Skeletal muscle tissue (tissue), 3 donors: ENCODE measurements at regions not wholly inside any gene's neighbourhood (a gene's known extent, or its start where the extent isn't known, plus 50 kb on each side); places are given as distances from the start of the nearest gene placed in this dataset.

ENCODE experiments used
- H3K27ac ChIP-seq: one replicate; pipeline ENCODE4 v1.7.0; 2013; ENCODE audit warnings: mild to moderate bottlenecking, low read depth, low read length, inconsistent platforms
- H3K27me3 ChIP-seq, 3 donors: one replicate each; pipeline ENCODE4 v1.7.0; 2013; ENCODE audit warnings: low read length in 3 of 3; ENCODE audit not compliant: control insufficient read depth in 3 of 3, insufficient read depth in 3 of 3
- H3K36me3 ChIP-seq, 3 donors: one replicate each; pipeline ENCODE4 v1.7.0; 2013; ENCODE audit warnings: low read length in 3 of 3; ENCODE audit not compliant: control insufficient read depth in 3 of 3, insufficient read depth in 3 of 3
- H3K4me1 ChIP-seq, 3 donors: one replicate each; pipeline ENCODE4 v1.7.0; 2013; ENCODE audit warnings: low read length in 3 of 3, mild to moderate bottlenecking in 3 of 3; ENCODE audit not compliant: control insufficient read depth in 3 of 3, insufficient read depth in 3 of 3
- H3K4me3 ChIP-seq, 3 donors: one replicate each; pipeline ENCODE4 v1.7.0; 2013; ENCODE audit warnings: low read length in 3 of 3
- H3K9ac ChIP-seq, 3 donors: one replicate each; pipeline ENCODE4 v1.7.0; 2013; ENCODE audit warnings: low read length in 3 of 3, mild to moderate bottlenecking in 3 of 3, moderate library complexity in 2 of 3, low read depth in 1 of 3
- H3K9me3 ChIP-seq, 3 donors: one replicate each; pipeline ENCODE4 v1.7.0; 2013; ENCODE audit warnings: low read length in 3 of 3; ENCODE audit not compliant: control insufficient read depth in 3 of 3
- donor health status: Osteomylitis.

DNA sequence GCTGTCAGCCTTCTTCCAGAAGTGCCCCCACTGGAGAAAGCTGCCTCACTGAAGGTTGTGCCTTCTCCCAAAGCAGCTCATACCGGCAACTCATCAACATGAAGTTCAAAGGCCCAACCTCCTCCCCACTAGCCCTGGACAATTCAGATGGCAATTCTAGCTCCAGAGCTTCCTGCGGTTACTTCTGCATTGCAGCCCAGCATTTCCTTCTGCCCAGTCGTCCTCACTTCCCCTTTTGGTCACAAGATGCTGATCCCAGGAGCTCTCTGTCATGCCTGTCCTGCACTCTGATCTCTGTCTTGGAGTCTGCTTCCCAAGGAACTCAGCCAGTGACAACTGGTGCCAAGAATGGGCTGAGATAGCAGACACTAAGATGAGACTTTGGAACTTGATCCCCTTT is 178.2 kb upstream of the SOX9 start:
- Histone ChIP-seq H3K9me3 (no peaks in the 10 kb centered on the region), H3K4me3 (no peak overlapping the region), H3K4me1 (peaks cover 0 to 4% (median 4%) of the 10 kb centered on the region in 3 donors), H3K9ac (no peak overlapping the region), H3K27ac (no peak overlapping the region), H3K27me3 (no peaks in the 10 kb centered on the region), H3K36me3 (no peaks in the 10 kb centered on the region)

DNA sequence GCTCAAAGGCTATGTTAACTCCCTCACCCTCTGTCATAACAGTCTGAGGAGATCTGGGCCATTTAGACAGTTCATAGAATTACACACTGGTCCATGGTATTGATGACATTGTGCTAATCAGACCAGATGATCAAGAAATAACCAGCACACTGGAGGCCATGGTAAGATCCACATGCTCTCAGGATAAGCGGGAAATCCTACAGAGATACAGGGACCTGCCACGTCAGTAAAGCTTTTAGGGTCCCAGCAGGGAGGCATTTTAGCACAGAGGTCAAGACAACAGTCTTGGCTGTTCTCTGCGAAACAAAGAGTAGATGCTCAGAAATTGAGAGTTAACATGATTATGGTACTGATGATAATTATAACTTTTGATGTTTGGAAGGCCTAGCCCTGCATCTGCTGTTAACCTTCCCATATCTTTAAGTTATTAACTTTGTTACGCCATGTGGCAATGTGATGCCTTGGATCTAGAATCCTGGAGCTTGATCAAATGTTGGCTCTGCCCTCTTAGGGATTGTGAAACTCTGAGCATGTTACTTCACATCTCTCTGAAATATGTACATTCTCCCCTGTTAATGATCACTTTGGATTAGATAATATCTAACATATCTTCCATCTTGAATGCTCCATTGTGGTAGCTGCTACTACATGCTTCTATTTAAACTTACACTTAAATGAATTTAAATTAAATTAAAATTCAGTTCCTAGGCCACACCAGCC is 172.0 kb upstream of the SOX9 start:
- no peaks in the 10 kb centered on the region for H3K36me3 ChIP-seq
- no peaks in the 10 kb centered on the region for H3K27me3 ChIP-seq
- H3K4me3 ChIP-seq = no peak overlapping the region
- no peak overlapping the region for H3K27ac ChIP-seq
- H3K4me1 ChIP-seq = no peaks in the 10 kb centered on the region
- H3K9me3 ChIP-seq = no peaks in the 10 kb centered on the region
- H3K9ac ChIP-seq = no peak overlapping the region

DNA sequence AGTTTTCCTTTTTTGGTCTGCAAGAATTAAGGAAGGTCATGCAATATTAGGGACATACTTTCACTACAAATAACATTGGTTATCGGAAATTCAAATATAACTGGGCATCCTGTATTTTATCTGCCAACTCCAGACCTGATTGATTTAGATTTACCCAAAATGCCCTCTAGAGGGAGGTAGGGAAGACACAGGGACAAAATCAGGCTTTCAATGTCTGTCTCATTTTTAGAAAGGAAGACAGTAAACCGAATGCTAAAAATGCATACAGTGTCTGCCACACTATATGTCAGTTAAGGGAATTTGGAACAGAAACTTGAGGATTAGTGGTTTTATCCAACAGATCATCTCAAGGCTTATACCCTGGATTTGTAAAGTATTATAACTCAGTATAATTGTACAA is 161.7 kb upstream of the SOX9 start:
- no peaks in the 10 kb centered on the region for H3K4me1 ChIP-seq
- no peak overlapping the region for H3K4me3 ChIP-seq
- H3K9me3 ChIP-seq = no peaks in the 10 kb centered on the region
- no peaks in the 10 kb centered on the region for H3K27me3 ChIP-seq
- no peaks in the 10 kb centered on the region for H3K36me3 ChIP-seq
- H3K9ac ChIP-seq = no peak overlapping the region
- H3K27ac ChIP-seq = no peak overlapping the region

DNA sequence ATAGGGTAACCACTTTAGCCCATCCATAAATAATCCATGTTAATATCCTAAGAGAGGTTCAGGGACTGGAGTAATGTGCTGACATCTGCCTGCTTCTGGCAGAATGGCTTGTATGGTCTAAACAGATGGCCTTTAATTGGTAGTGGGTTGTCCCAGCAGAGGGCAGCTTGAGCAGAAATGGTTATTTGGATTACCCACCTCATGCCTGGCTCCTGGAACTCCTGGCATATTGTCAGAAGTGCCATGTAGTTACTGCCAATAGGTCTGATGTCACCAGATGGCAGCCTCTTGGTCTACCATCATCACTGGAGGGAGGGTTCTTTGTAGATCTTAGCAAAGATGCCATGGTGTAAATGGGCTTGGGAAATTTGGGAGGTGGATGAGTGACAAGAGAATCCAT is 157.5 kb upstream of the SOX9 start:
- no peaks in the 10 kb centered on the region for H3K9me3 ChIP-seq
- H3K27ac ChIP-seq = no peak overlapping the region
- no peaks in the 10 kb centered on the region for H3K36me3 ChIP-seq
- no peaks in the 10 kb centered on the region for H3K27me3 ChIP-seq
- no peak overlapping the region for H3K4me3 ChIP-seq
- no peak overlapping the region for H3K9ac ChIP-seq
- peaks cover 10 to 17% (median 11%) of the 10 kb centered on the region in 3 donors for H3K4me1 ChIP-seq

DNA sequence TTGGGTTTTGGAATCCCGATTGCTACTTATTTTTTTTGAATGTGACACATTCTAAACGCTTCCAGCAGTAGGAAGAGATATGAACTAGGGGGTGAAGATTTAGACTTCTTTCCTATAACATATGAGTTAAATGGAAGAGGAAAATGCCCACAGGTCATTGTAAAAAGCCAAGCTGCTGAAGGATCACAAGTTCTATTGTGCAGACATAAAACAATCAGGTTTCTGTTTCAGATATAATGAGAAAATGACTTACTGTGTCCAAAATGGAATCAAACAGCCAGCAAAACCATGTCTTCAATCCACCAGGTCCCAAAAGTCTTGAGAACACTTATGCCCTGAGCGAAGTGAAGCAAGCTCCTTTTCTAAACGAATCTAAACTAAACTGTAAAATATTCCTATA is 157.0 kb upstream of the SOX9 start:
- no peak overlapping the region for H3K9ac ChIP-seq
- no peaks in the 10 kb centered on the region for H3K9me3 ChIP-seq
- no peaks in the 10 kb centered on the region for H3K36me3 ChIP-seq
- H3K4me1 ChIP-seq = peaks cover 10 to 17% (median 11%) of the 10 kb centered on the region in 3 donors
- H3K27ac ChIP-seq = no peak overlapping the region
- H3K27me3 ChIP-seq = no peaks in the 10 kb centered on the region
- no peak overlapping the region for H3K4me3 ChIP-seq

DNA sequence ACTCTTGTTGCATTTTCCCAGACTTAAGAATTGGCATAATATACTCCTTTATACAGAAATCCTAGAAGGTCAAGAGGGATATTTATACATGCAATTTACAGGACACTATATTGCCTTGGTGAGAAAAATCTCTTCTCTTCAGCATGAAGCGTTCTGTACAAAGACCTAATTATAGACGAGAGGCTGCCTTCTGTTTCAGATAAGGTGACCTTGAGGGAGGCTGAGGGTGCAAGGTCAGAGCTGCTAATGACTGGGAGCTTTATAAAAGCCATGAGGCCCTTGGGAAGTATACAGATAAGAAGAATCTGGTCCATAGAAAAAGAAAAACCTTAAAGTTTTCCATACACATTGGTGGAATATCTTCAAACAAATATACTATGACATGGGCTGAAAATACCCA is 156.3 kb upstream of the SOX9 start:
- H3K9me3 ChIP-seq = no peaks in the 10 kb centered on the region
- peaks cover 10 to 17% (median 11%) of the 10 kb centered on the region in 3 donors for H3K4me1 ChIP-seq
- no peak overlapping the region for H3K4me3 ChIP-seq
- no peaks in the 10 kb centered on the region for H3K36me3 ChIP-seq
- no peaks in the 10 kb centered on the region for H3K27me3 ChIP-seq
- H3K9ac ChIP-seq = no peak overlapping the region
- no peak overlapping the region for H3K27ac ChIP-seq

DNA sequence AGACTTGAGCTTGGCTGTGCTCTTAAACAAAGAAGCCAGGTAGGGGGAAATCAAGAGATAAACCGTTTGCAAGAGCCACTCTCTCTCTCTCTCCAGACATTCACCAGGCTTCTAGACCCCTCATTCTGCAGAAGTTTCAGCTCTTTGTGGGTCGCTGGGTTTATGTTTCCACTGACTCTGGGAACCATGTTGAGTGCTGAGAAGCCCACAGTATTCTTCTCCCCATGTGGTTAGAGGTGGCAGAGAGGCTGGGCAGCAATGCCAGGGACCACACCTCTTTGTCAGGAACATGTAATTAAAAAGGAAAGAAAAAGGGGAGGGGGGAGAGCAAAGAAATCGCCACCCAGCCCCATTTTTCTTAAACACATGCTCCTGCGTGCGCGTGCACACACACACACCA is 154.8 kb upstream of the SOX9 start:
- Histone ChIP-seq H3K9ac (peak overlapping the region in 2 of 3 donors; percentile 58 to 77), H3K36me3 (no peaks in the 10 kb centered on the region), H3K27me3 (no peaks in the 10 kb centered on the region), H3K4me1 (peaks cover 10 to 17% (median 11%) of the 10 kb centered on the region in 3 donors), H3K4me3 (peak overlapping the region; percentile 24 to 49 (median 46)), H3K27ac (peak overlapping the region; percentile 89), H3K9me3 (no peaks in the 10 kb centered on the region)

DNA sequence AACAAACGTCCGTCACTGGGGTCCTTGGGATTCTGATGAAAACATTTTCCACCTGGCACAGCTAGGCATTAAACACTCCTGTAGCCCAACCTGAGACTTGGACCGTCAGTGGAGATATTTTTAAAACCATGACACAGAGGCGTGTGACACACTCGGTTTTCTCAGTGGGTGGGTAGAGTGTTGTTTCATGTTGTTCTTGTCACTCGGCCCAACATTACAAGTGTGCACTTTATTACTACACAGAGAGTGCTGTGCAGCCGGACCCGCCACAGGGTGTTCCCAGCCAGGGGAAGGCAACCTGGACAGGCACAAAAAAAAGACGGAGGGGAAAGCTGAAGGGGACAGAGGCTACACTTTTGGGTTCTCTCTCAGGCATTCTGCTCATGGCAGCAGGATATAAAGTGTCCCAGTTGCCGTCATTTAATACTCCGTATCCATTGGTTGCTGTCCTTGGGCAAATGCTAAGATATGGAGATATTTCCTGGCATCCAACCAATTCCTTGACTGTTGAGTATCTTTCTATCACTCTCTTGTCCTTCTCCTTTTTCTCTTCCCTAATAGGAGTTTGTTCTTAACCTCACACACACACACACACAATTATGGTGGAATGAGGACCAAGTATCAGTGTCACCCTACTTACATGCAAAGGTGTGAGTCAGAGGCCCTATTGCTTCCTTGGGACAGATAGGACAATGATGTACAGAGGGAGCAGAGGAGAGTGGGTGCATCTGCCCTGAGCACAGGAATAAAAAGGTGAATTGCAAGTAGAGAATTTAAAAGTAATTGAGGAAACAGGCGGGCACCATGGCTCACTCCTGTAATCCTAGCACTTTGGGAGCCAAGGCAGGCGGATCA is 154.1 kb upstream of the SOX9 start:
- Histone ChIP-seq H3K36me3 (no peaks in the 10 kb centered on the region), H3K4me1 (peaks cover 10 to 17% (median 11%) of the 10 kb centered on the region in 3 donors), H3K9me3 (no peaks in the 10 kb centered on the region), H3K4me3 (peak overlapping the region; percentile 46 to 60 (median 49)), H3K27me3 (no peaks in the 10 kb centered on the region), H3K27ac (peak overlapping the region; percentile 89), H3K9ac (peak overlapping the region; percentile 61 to 77 (median 69))

DNA sequence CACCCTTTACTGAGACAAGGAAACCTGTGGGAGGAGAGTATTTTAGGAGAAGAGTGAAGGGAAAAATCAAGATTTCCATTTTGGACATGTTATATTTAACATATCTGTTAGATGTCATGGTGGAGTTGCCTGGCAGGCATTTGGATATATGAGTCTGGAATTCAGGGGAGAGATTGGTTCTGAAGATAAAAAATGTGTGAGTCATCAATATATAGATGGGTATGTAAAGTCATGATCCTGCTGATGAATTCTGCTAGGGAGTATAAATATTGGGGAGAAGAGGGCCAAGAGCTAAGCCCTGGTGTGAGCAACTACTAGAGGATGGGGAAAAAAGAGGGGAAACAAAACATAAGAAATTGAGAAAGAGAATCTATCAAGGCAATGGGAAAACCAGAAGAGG is 151.3 kb upstream of the SOX9 start:
- Histone ChIP-seq H3K36me3 (no peaks in the 10 kb centered on the region), H3K9me3 (no peaks in the 10 kb centered on the region), H3K9ac (no peak overlapping the region), H3K4me1 (peaks cover 13 to 22% (median 15%) of the 10 kb centered on the region in 3 donors), H3K4me3 (no peak overlapping the region), H3K27me3 (no peaks in the 10 kb centered on the region), H3K27ac (no peak overlapping the region)

DNA sequence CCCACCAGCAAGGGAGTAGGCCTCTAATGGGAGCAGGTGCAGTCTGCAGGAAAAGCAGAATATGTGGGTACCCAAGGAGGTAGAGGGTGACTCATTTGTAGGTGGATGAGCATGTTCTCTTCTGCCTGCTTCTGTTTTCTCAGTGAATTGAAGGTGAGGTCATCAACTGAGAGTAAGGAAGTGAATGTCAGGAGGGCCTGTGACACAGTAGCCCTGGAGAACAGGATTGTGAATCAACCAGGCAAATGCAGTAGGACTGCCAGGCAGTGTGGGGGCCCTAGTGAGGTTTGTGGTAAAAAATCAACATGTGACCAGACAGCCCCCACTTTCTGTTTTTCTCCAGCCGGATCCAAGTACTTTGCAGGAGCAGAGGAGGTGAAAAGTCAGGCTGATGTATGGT is 150.5 kb upstream of the SOX9 start:
- Histone ChIP-seq H3K9me3 (no peaks in the 10 kb centered on the region), H3K27ac (no peak overlapping the region), H3K9ac (no peak overlapping the region), H3K36me3 (no peaks in the 10 kb centered on the region), H3K27me3 (no peaks in the 10 kb centered on the region), H3K4me3 (no peak overlapping the region), H3K4me1 (peaks cover 20 to 26% (median 22%) of the 10 kb centered on the region in 3 donors)
